K562 (cell line): ENCODE measurements at regions not wholly inside any gene's neighbourhood (a gene's known extent, or its start where the extent isn't known, plus 50 kb on each side); places are given as distances from the start of the nearest gene placed in this dataset.

ENCODE experiments used
- ATAC-seq: fragments of 200-7000 bp; cut with Tn5 transposase; 3 replicates; pipeline ENCODE4 v1.9.1; 2020; ENCODE audit warnings: moderate library complexity
- BruUV-seq: library from RNA; stranded (reverse); fragments of 400-500 nt; replicated peaks from 2 replicates; lab custom pipeline; 2021; lab: Mats Ljungman, UMichigan
- CTCF ChIA-PET: fragments of 300-600 bp; formaldehyde crosslinking; extraction: SDS; loops from one replicate; lab custom pipeline; 2021; ENCODE audit warnings: low intra/inter-chr PET ratio; lab: Yijun Ruan, JAX
- POLR2A ChIA-PET: fragments of 300-600, 350-650 bp; sonication (Branson Sonifier 250); formaldehyde crosslinking; extraction: SDS; loops from one replicate; lab custom pipeline; 2021; ENCODE audit warnings: antibody characterized with exemption, inconsistent platforms; lab: Yijun Ruan, JAX
- DNase-seq, 4 experiments: peaks; one replicate each; pipeline versions ENCODE4 v3.0.0 to v3.0.0-alpha.2; 2011 to 2018; ENCODE audit warnings: low spot score in 3 of 4, mixed read lengths in 3 of 4; ENCODE audit errors: extremely low read depth in 1 of 4
- FAIRE-seq: peaks from 2 replicates; lab custom pipeline; 2011; peaks lifted over from hg19 to GRCh38; lab: Jason Lieb, UNC
- H2AFZ ChIP-seq: 2 replicates; pipeline ENCODE4 v1.6.0; 2011; ENCODE audit warnings: low read depth, low read length, control low read depth, inconsistent platforms
- H3K27ac ChIP-seq: fragments of 200-600 bp; 3 replicates; pipeline ENCODE4 v1.8.0; 2011; ENCODE audit warnings: low read depth, mild to moderate bottlenecking, control low read depth, inconsistent platforms, low read length, moderate library complexity, mixed read lengths; ENCODE audit errors: extremely low read depth
- H3K27me3 ChIP-seq, 2 experiments: fragments of 300-600 bp in 1 of 2; 2 replicates in 1 of 2; 3 replicates in 1 of 2; pipeline versions ENCODE4 v1.6.0 to v1.8.0; 2011; ENCODE audit warnings: inconsistent platforms in 2 of 2, low read length in 2 of 2, mild to moderate bottlenecking in 1 of 2, mixed read lengths in 1 of 2, moderate library complexity in 1 of 2; ENCODE audit not compliant: control insufficient read depth in 2 of 2, insufficient read depth in 2 of 2
- H3K36me3 ChIP-seq: fragments of 300-600 bp; 3 replicates; pipeline ENCODE4 v1.8.0; 2011; ENCODE audit warnings: mild to moderate bottlenecking, low read length, inconsistent platforms; ENCODE audit not compliant: control insufficient read depth, insufficient read depth
- H3K4me1 ChIP-seq, 2 experiments: fragments of 200-600 bp in 1 of 2; replicated peaks in 1 of 2; 2 replicates in 1 of 2; 3 replicates in 1 of 2; pipeline versions ENCODE4 v1.5.1 to v1.8.0; 2011; ENCODE audit warnings: inconsistent platforms in 2 of 2, low read length in 2 of 2, mild to moderate bottlenecking in 1 of 2, mixed read lengths in 1 of 2, moderate library complexity in 1 of 2; ENCODE audit not compliant: control insufficient read depth in 2 of 2, insufficient read depth in 2 of 2
- H3K4me2 ChIP-seq: 2 replicates; pipeline ENCODE4 v1.6.1; 2011; ENCODE audit warnings: low read length, control low read depth, inconsistent platforms, mixed read lengths; ENCODE audit not compliant: insufficient read depth
- H3K4me3 ChIP-seq: fragments of 200-600 bp; sonication (generic), shearing (Covaris generic); 2 replicates; pipeline ENCODE4 v1.5.1; 2016; ENCODE audit warnings: control low read depth, inconsistent platforms
- H3K79me2 ChIP-seq: fragments of 200-600 bp; 3 replicates; pipeline ENCODE4 v1.8.0; 2011; ENCODE audit warnings: low read length, inconsistent platforms; ENCODE audit not compliant: control insufficient read depth, insufficient read depth
- H3K9ac ChIP-seq, 2 experiments: 2 replicates each; pipeline versions ENCODE4 v1.6.0 to v1.6.1; 2011; ENCODE audit warnings: low read depth in 2 of 2, low read length in 2 of 2, control low read depth in 1 of 2, inconsistent platforms in 1 of 2, mild to moderate bottlenecking in 1 of 2, mixed read lengths in 1 of 2; ENCODE audit not compliant: insufficient read depth in 1 of 2
- H3K9me1 ChIP-seq: one replicate; pipeline ENCODE4 v1.6.0; 2011; ENCODE audit warnings: inconsistent platforms, mild to moderate bottlenecking, low read length, moderate library complexity; ENCODE audit not compliant: control insufficient read depth, insufficient read depth
- H3K9me3 ChIP-seq: replicated peaks from 2 replicates; pipeline ENCODE4 v1.5.1; 2011; ENCODE audit warnings: low read depth, low read length, inconsistent platforms; ENCODE audit not compliant: control insufficient read depth, insufficient read depth
- H4K20me1 ChIP-seq: replicated peaks from 2 replicates; pipeline ENCODE4 v1.6.1; 2011; ENCODE audit warnings: low read length, inconsistent platforms, mixed read lengths; ENCODE audit not compliant: control insufficient read depth, insufficient read depth
- ARID1B ChIP-seq: fragments of 450-650 bp; IDR thresholded peaks from 2 replicates; pipeline ENCODE4 v1.6.1; 2016; ENCODE audit warnings: antibody characterized with exemption, mild to moderate bottlenecking, inconsistent platforms
- C11orf30 ChIP-seq: fragments of 450-650 bp; IDR thresholded peaks from 2 replicates; pipeline ENCODE4 v1.6.1; 2016; ENCODE audit warnings: low read depth, mild to moderate bottlenecking
- IRF9 ChIP-seq: fragments of 450-650 bp; IDR thresholded peaks from 2 replicates; pipeline ENCODE4 v1.6.1; 2016; ENCODE audit warnings: missing biosample characterization, missing genetic modification characterization
- MIER1 ChIP-seq: fragments of 450-650 bp; IDR thresholded peaks from 2 replicates; pipeline ENCODE4 v1.6.1; 2016; ENCODE audit warnings: antibody characterized with exemption, mild to moderate bottlenecking, low read depth
- NR1H2 ChIP-seq: sonication (generic); formaldehyde crosslinking; IDR thresholded peaks from 2 replicates; pipeline ENCODE4 v1.4.0; 2020; ENCODE audit warnings: mild to moderate bottlenecking, missing genetic modification reagents
- PBX2 ChIP-seq, 2 experiments: IDR thresholded peaks in 1 of 2; conservative IDR thresholded peaks in 1 of 2; 2 replicates each; pipeline ENCODE4 v1.6.1; 2016; ENCODE audit warnings: low read depth in 2 of 2, mild to moderate bottlenecking in 1 of 2, missing compliant biosample characterization in 1 of 2, missing genetic modification characterization in 1 of 2, moderate library complexity in 1 of 2
- RBM14 ChIP-seq: fragments of 200-400 bp; formaldehyde crosslinking; IDR thresholded peaks from 2 replicates; pipeline ENCODE4 v1.6.1; 2018; ENCODE audit warnings: low read depth, mild to moderate bottlenecking, low read length, moderate library complexity, borderline replicate concordance; ENCODE audit not compliant: insufficient read depth
- RHOXF2B ChIP-seq: fragments of 250-450 bp; sonication (Bioruptor Pico); conservative IDR thresholded peaks from 2 replicates; pipeline ENCODE4 v1.5.1; 2021
- SMAD2 ChIP-seq: fragments of 150-350 bp; IDR thresholded peaks from 2 replicates; pipeline ENCODE4 v1.6.1; 2014; ENCODE audit warnings: low read depth, mild to moderate bottlenecking, low read length
- STAT6 ChIP-seq: sonication (generic); formaldehyde crosslinking; IDR thresholded peaks from 2 replicates; pipeline ENCODE4 v1.8.1; 2023; ENCODE audit warnings: mild to moderate bottlenecking, missing genetic modification reagents
- XRCC3 ChIP-seq: fragments of 450-650 bp; IDR thresholded peaks from 2 replicates; pipeline ENCODE4 v1.6.1; 2017; ENCODE audit warnings: mild to moderate bottlenecking, moderate library complexity
- ZBTB34 ChIP-seq: fragments of 250-450 bp; sonication (Bioruptor Pico); IDR thresholded peaks from 2 replicates; pipeline ENCODE4 v1.8.0; 2021; ENCODE audit warnings: mild to moderate bottlenecking, moderate library complexity
- ZBTB8A ChIP-seq: fragments of 450-650 bp; IDR thresholded peaks from 2 replicates; pipeline ENCODE4 v1.6.1; 2018; ENCODE audit warnings: mild to moderate bottlenecking, moderate library complexity; ENCODE audit not compliant: partially characterized antibody
- ZFP30 ChIP-seq: fragments of 250-450 bp; sonication (Bioruptor Pico); IDR thresholded peaks from 2 replicates; pipeline ENCODE4 v1.8.0; 2022; ENCODE audit warnings: moderate library complexity, mild to moderate bottlenecking, inconsistent platforms, borderline replicate concordance
- ZKSCAN8 ChIP-seq: fragments of 200-800 bp; sonication (Bioruptor generic); IDR thresholded peaks from 2 replicates; pipeline ENCODE4 v1.6.1; 2016; ENCODE audit warnings: missing genetic modification characterization, missing compliant biosample characterization
- ZNF175 ChIP-seq: fragments of 200-800 bp; sonication (Bioruptor generic); IDR thresholded peaks from 2 replicates; pipeline ENCODE4 v1.6.1; 2016; ENCODE audit warnings: low read depth, mild to moderate bottlenecking, missing genetic modification characterization, missing compliant biosample characterization
- in situ Hi-C: fragments of 300-500 bp; cut with MboI; formaldehyde crosslinking; loops from 4 replicates; pipeline ENCODE4 v1.15.0; 2018; ENCODE audit warnings: inconsistent platforms, mixed read lengths
- intact Hi-C: fragments of 100-400 bp; cut with micrococcal nuclease; formaldehyde crosslinking; loops from 2 replicates; pipeline ENCODE4 v1.14.2; 2022

- ATAC-seq (no peak), DNase-seq (no peak), FAIRE-seq (no peak)
- Histone ChIP-seq H3K9me3 (no peaks in the 10 kb centered on the region), H3K36me3 (no peaks in the 10 kb centered on the region), H3K27me3 (no peaks in the 10 kb centered on the region), H3K79me2 (no peaks in the 10 kb centered on the region), H3K4me2 (no peak overlapping the region), H3K4me1 (no peaks in the 10 kb centered on the region), H2AFZ (no peak overlapping the region), H3K27ac (no peak overlapping the region), H4K20me1 (no peaks in the 10 kb centered on the region), H3K4me3 (no peak overlapping the region), H3K9ac (no peak overlapping the region), H3K9me1 (no peaks in the 10 kb centered on the region)
- intact Hi-C loops, result no loop called here
- BruUV-seq, result no TSS peak
- ChIA-PET CTCF (no interaction called here), POLR2A (no interaction called here)
- in situ Hi-C loops, result no loop called here
- no peak for TF ChIP-seq NR1H2 (CRISPR knock-in tag)
- TF ChIP-seq MIER1, result no peak
- TF ChIP-seq C11orf30, result no peak
- no peak for TF ChIP-seq IRF9
- TF ChIP-seq ZFP30 (CRISPR knock-in tag), result no peak
- TF ChIP-seq ZBTB8A, result no peak
- no peak for TF ChIP-seq SMAD2
- TF ChIP-seq ARID1B, result no peak
- TF ChIP-seq ZKSCAN8 (CRISPR knock-in tag), result no peak
- no peak for TF ChIP-seq RHOXF2B (CRISPR knock-in tag)
- no peak for TF ChIP-seq ZBTB34 (CRISPR knock-in tag)
- no peak for TF ChIP-seq XRCC3
- no peak for TF ChIP-seq STAT6 (CRISPR knock-in tag)
- no peak for TF ChIP-seq PBX2 (CRISPR knock-in tag; IDR thresholded peaks at IDR 0.05; ENCODE audit: low read depth)
- TF ChIP-seq PBX2 (tag; conservative IDR thresholded peaks at IDR 0.05; ENCODE audit: low read depth), result no peak
- TF ChIP-seq RBM14, result no peak
- no peak for TF ChIP-seq ZNF175 (CRISPR knock-in tag)
These were observed 159.0 kb downstream of the TMX3 start for GRCh38 chr18:68555879-68556301.
